Astrocyte of the spinal cord (primary cell): ENCODE measurements at regions not wholly inside any gene's neighbourhood (a gene's known extent, or its start where the extent isn't known, plus 50 kb on each side); places are given as distances from the start of the nearest gene placed in this dataset.
A peak's percentile ranks its signal among the peaks of the same experiment; 100 is the strongest.
"Not testable (repeated sequence)": the region's sequence is repeated elsewhere in the genome, so short reads cannot be mapped to it uniquely, and the experiment has no call there.

ENCODE experiments used
- DNase-seq: peaks from one replicate; pipeline ENCODE4 v3.0.0; 2011; ENCODE audit warnings: low read depth, low spot score
- H3K4me3 ChIP-seq: 2 replicates; pipeline ENCODE4 v1.5.1; 2011; ENCODE audit warnings: low read depth, mild to moderate bottlenecking, low read length, moderate library complexity
- CTCF ChIP-seq: IDR thresholded peaks from 2 replicates; pipeline ENCODE4 v1.5.1; 2012; ENCODE audit warnings: low read depth, mild to moderate bottlenecking, low read length, inconsistent platforms
- in situ Hi-C: cut with HindIII; loops from 2 replicates; pipeline ENCODE4 v1.10.0; 2017; ENCODE audit warnings: low sequenced_read_pairs

GRCh38 chr6:140713495-140713894, 1339.0 kb upstream of the CITED2 start:
- no peak for TF ChIP-seq CTCF
- no peak overlapping the region for H3K4me3 ChIP-seq
- in situ Hi-C loops = no loop called here
- no peak for DNase-seq

DNA sequence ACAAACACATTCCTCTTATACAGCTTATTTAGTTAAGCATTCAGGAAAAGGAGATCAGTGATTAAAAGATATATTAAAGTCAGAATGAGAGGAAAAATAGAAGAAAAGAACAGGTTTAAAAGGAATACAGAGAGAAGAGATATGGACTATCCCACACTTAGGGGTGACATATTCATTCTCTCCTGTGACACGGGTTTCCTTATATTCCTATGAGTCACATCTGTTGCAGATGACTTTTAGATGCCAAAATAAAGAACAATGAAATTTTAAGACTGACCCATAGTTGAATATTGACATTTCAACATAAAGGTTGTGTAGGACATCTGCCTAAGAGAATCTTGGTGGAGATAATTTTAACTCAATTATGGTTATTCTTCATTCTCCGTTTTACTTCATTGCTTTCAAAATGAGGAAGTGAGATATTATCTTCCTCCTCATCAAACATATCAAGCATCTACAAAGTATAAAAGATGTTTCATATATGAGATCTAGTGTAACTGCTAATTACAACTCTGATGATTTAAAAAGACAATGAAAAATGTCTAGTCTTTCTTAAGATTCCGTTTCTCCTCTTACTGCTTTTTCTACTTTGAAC, 1336.7 kb upstream of the CITED2 start:
- H3K4me3 ChIP-seq = no peak overlapping the region
- in situ Hi-C loops = no loop called here
- no peak for DNase-seq
- no peak for TF ChIP-seq CTCF

GRCh38 chr6:140708441-140708840, 1334.0 kb upstream of the CITED2 start:
- in situ Hi-C loops = no loop called here
- no peak for TF ChIP-seq CTCF
- H3K4me3 ChIP-seq = no peak overlapping the region
- no peak for DNase-seq

DNA sequence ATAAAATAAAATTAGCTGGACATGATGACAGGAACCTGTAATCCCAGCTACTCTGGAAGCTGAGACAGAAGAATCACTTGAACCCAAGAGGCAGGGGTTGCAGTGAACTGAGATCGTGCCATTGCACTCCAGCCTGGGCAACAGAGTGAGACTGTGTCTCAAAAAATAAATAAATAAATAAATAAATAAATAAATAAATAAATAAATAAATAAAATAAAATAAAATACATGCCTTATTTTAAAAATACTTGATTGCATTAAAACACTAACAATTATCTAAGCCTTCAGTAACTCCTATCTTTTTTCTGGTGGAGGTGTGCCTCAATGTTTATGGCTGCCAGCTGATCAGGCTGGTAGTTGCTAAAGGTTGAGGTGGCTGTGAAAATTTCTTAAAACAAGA, 1329.6 kb upstream of the CITED2 start:
- H3K4me3 ChIP-seq, in situ Hi-C loops, DNase-seq: not testable (repeated sequence)

- in situ Hi-C loops = no loop called here
- no peak overlapping the region for H3K4me3 ChIP-seq
- DNase-seq = no peak
- TF ChIP-seq CTCF = no peak
These were observed 1323.1 kb upstream of the CITED2 start for GRCh38 chr6:140697585-140697984.

GRCh38 chr6:140684776-140685550, 1310.5 kb upstream of the CITED2 start:
- H3K4me3 ChIP-seq = no peak overlapping the region
- DNase-seq = peak; percentile 4
- no peak for TF ChIP-seq CTCF
- in situ Hi-C loops = no loop called here

GRCh38 chr6:140677781-140678528, 1303.5 kb upstream of the CITED2 start:
- no peak for DNase-seq
- TF ChIP-seq CTCF = no peak
- H3K4me3 ChIP-seq = no peak overlapping the region
- in situ Hi-C loops = no loop called here
